D721Med (cell line): ENCODE measurements at regions not wholly inside any gene's neighbourhood (a gene's known extent, or its start where the extent isn't known, plus 50 kb on each side); places are given as distances from the start of the nearest gene placed in this dataset.

Source experiments
- DNase-seq: peaks from one replicate; pipeline ENCODE4 v3.0.0; 2011; ENCODE audit warnings: low spot score; ENCODE audit not compliant: insufficient read length
- FAIRE-seq: peaks from 2 replicates; lab custom pipeline; 2011; peaks lifted over from hg19 to GRCh38; lab: Jason Lieb, UNC
- TF ChIP-seq, protein P1 (sequence below): IDR thresholded peaks from 2 replicates; pipeline ENCODE4 v1.5.1; 2012; ENCODE audit warnings: mild to moderate bottlenecking, control low read depth; ENCODE audit not compliant: insufficient read depth; ENCODE audit errors: missing control alignments

DNA sequence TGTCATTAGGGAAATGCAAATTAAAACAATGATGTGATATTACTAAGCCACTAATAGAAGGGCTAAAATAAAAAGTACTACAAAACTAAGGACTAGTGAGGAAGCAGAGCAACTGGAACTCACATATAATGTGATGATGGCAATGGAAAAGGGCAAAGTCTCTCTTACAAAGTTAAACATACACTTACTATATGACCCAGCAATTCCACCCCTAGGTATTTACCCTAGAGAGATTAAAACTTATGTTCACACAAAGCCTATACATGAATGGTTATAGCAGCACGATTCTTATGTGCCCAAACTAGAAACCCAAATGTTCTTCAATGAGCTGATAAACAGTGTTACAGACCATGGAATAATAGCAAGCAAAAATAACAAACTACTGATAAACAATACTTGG lies 643.7 kb downstream of the TLE1 start:
- DNase-seq (no peak), FAIRE-seq (no peak)
- TF ChIP-seq, protein P1, sequence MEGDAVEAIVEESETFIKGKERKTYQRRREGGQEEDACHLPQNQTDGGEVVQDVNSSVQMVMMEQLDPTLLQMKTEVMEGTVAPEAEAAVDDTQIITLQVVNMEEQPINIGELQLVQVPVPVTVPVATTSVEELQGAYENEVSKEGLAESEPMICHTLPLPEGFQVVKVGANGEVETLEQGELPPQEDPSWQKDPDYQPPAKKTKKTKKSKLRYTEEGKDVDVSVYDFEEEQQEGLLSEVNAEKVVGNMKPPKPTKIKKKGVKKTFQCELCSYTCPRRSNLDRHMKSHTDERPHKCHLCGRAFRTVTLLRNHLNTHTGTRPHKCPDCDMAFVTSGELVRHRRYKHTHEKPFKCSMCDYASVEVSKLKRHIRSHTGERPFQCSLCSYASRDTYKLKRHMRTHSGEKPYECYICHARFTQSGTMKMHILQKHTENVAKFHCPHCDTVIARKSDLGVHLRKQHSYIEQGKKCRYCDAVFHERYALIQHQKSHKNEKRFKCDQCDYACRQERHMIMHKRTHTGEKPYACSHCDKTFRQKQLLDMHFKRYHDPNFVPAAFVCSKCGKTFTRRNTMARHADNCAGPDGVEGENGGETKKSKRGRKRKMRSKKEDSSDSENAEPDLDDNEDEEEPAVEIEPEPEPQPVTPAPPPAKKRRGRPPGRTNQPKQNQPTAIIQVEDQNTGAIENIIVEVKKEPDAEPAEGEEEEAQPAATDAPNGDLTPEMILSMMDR: no peak

DNA sequence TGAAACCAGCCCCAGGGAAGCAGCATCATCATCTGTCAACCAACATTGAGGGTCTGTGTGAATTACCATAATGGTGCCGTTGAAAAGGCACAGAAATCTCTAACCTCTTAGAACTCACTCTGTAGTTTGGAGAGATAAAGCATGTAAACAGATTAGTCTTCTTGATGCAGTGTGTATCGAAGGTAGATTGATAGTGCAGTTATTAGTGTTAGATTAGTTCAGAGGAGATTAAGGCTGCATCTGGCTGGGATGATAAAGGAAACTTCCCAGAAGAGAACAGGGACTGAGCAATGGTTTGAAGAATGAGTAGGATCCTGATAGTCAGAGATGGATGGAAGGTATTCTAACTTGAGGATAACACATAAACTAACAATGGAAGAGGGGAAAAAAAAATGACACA lies 651.5 kb downstream of the TLE1 start:
- no peak for DNase-seq
- peak; percentile 60 for FAIRE-seq
- TF ChIP-seq, protein P1: no peak

DNA sequence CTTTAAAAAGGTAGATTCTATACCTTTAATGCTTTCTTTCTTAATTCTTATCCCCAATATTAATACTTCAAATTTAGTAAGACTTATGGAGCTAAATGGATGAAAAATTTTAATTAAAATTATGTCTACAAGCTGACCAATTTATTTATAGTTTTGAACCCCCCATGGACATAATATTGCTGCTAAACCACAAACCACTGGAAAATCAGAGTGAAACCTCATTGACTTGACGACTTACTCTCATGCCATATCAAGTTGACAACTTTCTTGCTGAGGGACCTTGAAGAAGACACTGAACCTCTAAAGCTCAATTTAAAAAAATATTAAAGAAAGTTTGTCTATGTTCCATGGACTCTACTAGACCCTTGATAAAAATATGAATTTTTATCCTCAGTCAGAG lies 653.7 kb downstream of the TLE1 start:
- DNase-seq (no peak), FAIRE-seq (no peak)
- TF ChIP-seq, protein P1: no peak

DNA sequence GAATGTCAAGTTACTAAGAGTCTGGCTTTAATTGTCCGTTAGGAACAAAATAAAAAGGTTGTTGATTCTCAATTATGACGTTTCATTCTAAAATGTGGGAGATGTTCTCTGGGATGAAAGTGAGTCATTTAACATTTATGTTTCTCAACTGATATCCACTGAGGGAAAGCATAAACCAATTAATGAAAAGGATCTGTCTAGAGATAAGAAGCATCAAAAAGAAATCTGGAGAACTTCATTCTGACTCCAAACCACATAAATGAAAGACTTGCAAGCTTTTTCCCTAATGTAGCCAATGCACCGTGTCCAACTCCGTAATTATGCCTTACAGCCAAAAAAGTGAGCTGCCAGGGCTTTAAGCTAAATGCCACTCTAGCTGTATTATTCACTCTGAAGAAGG lies 654.2 kb downstream of the TLE1 start:
- DNase-seq: no peak
- FAIRE-seq: no peak
- TF ChIP-seq, protein P1: no peak

DNA sequence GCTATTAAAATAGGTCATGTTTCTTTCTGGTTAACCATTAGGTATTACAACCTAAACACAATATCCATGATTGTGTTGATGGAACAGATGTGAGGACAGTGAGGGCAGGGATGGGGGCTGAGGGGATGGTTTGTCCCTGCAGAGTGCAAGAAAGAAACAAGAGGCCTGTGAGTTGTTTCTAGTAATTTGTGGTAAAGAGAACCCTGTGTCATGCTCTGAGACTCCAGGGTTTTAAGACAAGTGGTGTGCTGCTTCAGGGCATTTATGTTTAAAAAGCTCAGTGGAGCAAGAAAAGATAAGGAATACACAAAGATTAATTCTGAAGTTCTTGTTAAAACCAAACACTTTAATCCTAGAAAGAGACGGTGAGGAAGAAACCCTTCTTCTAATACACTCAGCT lies 656.5 kb downstream of the TLE1 start:
- TF ChIP-seq, protein P1: no peak
- DNase-seq (no peak), FAIRE-seq (no peak)

DNA sequence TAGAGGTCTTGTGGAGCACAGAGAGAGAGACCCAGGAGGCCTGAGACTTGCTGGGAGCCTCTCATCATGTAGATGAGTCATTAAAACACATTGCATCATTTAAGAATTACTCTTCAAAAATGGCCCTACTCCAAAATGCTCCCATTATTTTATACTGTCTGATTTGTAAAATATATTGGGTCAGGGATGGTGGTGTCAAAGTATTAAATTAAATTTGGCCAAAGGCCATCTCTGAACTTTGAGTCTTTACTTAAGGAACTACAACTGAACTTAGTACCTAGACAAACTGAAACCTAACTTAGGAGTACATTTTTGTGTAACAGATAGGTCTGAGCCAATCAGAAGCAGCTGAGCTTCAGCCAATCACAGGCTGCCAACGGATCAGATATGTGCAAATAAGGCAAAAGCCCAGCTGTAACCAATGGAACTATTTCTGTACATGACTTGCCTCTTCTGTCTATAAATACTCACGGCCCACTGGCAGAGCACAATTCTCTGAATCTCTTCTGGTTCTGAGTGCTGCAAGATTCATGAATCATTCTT lies 657.2 kb downstream of the TLE1 start:
- FAIRE-seq (no peak), DNase-seq (no peak)
- TF ChIP-seq, protein P1: no peak

DNA sequence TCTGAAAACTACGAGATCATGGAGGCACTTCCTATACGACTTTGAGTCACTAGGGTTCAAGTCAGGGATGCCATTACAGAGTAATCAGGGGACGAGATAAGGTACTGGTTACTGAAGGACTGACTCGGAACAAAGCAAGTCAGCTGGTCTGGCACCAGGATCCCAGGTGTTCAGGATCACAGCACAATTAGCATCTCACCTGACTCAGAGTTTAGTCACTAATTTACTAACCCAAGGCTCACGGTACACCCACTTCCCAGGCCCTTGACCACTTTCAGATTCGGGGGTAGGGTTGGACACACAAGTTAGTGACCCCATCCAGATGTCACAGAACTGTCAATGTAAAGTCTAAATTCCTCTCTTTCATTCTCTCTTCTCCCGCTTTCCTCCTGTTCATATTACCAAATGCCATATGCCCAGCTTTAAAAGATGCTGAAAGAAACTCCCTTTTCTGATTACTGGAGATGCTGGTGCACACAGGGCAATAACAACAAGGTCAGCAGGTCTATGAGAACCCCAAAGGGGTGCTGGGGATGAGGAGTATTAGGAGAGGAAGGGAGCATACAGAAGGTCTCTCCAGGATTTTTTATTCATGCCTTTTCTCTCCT lies 657.8 kb downstream of the TLE1 start:
- DNase-seq (no peak), FAIRE-seq (no peak)
- TF ChIP-seq, protein P1: no peak
